ENCODE measurements at regions not wholly inside any gene's neighbourhood (a gene's known extent, or its start where the extent isn't known, plus 50 kb on each side); places are given as distances from the start of the nearest gene placed in this dataset.

- no peaks in the 10 kb centered on the region for H3K36me3 ChIP-seq
- no peak for DNase-seq (ENCODE audit: low spot score in 2 of 2)
- WGBS: 75% methylated on average over 3 of the region's 3 CpGs
- no peaks in the 10 kb centered on the region for H3K27me3 ChIP-seq
- H3K4me1 ChIP-seq: no peaks in the 10 kb centered on the region
- no peaks in the 10 kb centered on the region for H3K9me3 ChIP-seq
- no peak overlapping the region for H3K27ac ChIP-seq
- TF ChIP-seq EP300 (IDR thresholded peaks at IDR 0.05) (no peak), POLR2A (IDR thresholded peaks at IDR 0.05) (no peak), CTCF (IDR thresholded peaks at IDR 0.05) (no peak), POLR2AphosphoS5 (IDR thresholded peaks at IDR 0.05) (no peak)
- no peak overlapping the region for H3K4me3 ChIP-seq
Measured at GRCh38 chr18:28576941-28577340, 400.0 kb upstream of the CDH2 start.

- DNase-seq (ENCODE audit: low spot score in 2 of 2): no peak
- Histone ChIP-seq H3K4me1 (no peaks in the 10 kb centered on the region), H3K27me3 (no peaks in the 10 kb centered on the region), H3K27ac (no peak overlapping the region), H3K4me3 (no peak overlapping the region), H3K9me3 (no peaks in the 10 kb centered on the region), H3K36me3 (no peaks in the 10 kb centered on the region)
- WGBS: 88% methylated on average over 3 of the region's 3 CpGs
- TF ChIP-seq POLR2A (IDR thresholded peaks at IDR 0.05) (no peak), POLR2AphosphoS5 (IDR thresholded peaks at IDR 0.05) (no peak), EP300 (IDR thresholded peaks at IDR 0.05) (no peak), CTCF (IDR thresholded peaks at IDR 0.05) (no peak)
Measured at GRCh38 chr18:28575123-28575522, 398.2 kb upstream of the CDH2 start.

- Histone ChIP-seq H3K4me3 (no peak overlapping the region), H3K27me3 (no peaks in the 10 kb centered on the region), H3K4me1 (no peaks in the 10 kb centered on the region), H3K27ac (no peak overlapping the region), H3K9me3 (no peaks in the 10 kb centered on the region), H3K36me3 (no peaks in the 10 kb centered on the region)
- DNase-seq (ENCODE audit: low spot score in 2 of 2): no peak
- WGBS: 74% methylated on average over 1 of the region's 1 CpG
- no peak for TF ChIP-seq CTCF (IDR thresholded peaks at IDR 0.05)
- TF ChIP-seq POLR2AphosphoS5 (IDR thresholded peaks at IDR 0.05): no peak
- TF ChIP-seq EP300 (IDR thresholded peaks at IDR 0.05): no peak
Measured at GRCh38 chr18:28574175-28574574, 397.2 kb upstream of the CDH2 start.

- Histone ChIP-seq H3K27me3 (no peaks in the 10 kb centered on the region), H3K9me3 (no peaks in the 10 kb centered on the region), H3K4me1 (no peaks in the 10 kb centered on the region), H3K4me3 (no peak overlapping the region), H3K27ac (no peak overlapping the region), H3K36me3 (no peaks in the 10 kb centered on the region)
- DNase-seq (ENCODE audit: low spot score in 2 of 2): no peak
- no peak for TF ChIP-seq POLR2A (IDR thresholded peaks at IDR 0.05)
- WGBS: 77% methylated on average over 2 of the region's 2 CpGs
Measured at GRCh38 chr18:28571929-28572328, 395.0 kb upstream of the CDH2 start.

GRCh38 chr18:28560331-28560730, 383.4 kb upstream of the CDH2 start:
- Histone ChIP-seq H3K4me1 (no peaks in the 10 kb centered on the region), H3K27me3 (no peaks in the 10 kb centered on the region), H3K36me3 (no peaks in the 10 kb centered on the region), H3K9me3 (no peaks in the 10 kb centered on the region), H3K4me3 (no peak overlapping the region), H3K27ac (no peak overlapping the region)
- TF ChIP-seq POLR2AphosphoS5 (IDR thresholded peaks at IDR 0.05) (no peak), CTCF (IDR thresholded peaks at IDR 0.05) (no peak), POLR2A (IDR thresholded peaks at IDR 0.05) (no peak), EP300 (IDR thresholded peaks at IDR 0.05) (no peak)
- no peak for DNase-seq (ENCODE audit: low spot score in 2 of 2)

GRCh38 chr18:28559511-28559910, 382.6 kb upstream of the CDH2 start:
- Histone ChIP-seq H3K4me3 (no peak overlapping the region), H3K27ac (no peak overlapping the region), H3K36me3 (no peaks in the 10 kb centered on the region), H3K27me3 (no peaks in the 10 kb centered on the region), H3K4me1 (no peaks in the 10 kb centered on the region), H3K9me3 (no peaks in the 10 kb centered on the region)
- no peak for DNase-seq (ENCODE audit: low spot score in 2 of 2)
- TF ChIP-seq CTCF (IDR thresholded peaks at IDR 0.05) (no peak), EP300 (IDR thresholded peaks at IDR 0.05) (no peak), POLR2A (IDR thresholded peaks at IDR 0.05) (no peak), POLR2AphosphoS5 (IDR thresholded peaks at IDR 0.05) (no peak)
- WGBS: 11% methylated on average over 1 of the region's 1 CpG
